Neuronal stem cell (in vitro differentiated cells): ENCODE measurements at regions not wholly inside any gene's neighbourhood (a gene's known extent, or its start where the extent isn't known, plus 50 kb on each side); places are given as distances from the start of the nearest gene placed in this dataset.
A peak's percentile ranks its signal among the peaks of the same experiment; 100 is the strongest.

Experiments
- DNase-seq: peaks from one replicate; pipeline ENCODE4 v3.0.0-alpha.2; 2013; ENCODE audit warnings: low spot score
- H2AFZ ChIP-seq: one replicate; pipeline ENCODE4 v1.6.1; 2013; ENCODE audit warnings: mild to moderate bottlenecking, low read length, inconsistent platforms
- H2AK5ac ChIP-seq: 2 replicates; pipeline ENCODE4 v1.6.1; 2013; ENCODE audit warnings: low read depth, mild to moderate bottlenecking, inconsistent platforms, low read length, moderate library complexity, mixed read lengths
- H2BK120ac ChIP-seq: 2 replicates; pipeline ENCODE4 v1.6.1; 2013; ENCODE audit warnings: low read depth, mild to moderate bottlenecking, inconsistent platforms, low read length, moderate library complexity, mixed read lengths
- H2BK12ac ChIP-seq: one replicate; pipeline ENCODE4 v1.6.1; 2013; ENCODE audit warnings: low read length, inconsistent platforms
- H2BK15ac ChIP-seq: 2 replicates; pipeline ENCODE4 v1.6.1; 2013; ENCODE audit warnings: mild to moderate bottlenecking, low read length, inconsistent platforms, mixed read lengths
- H2BK5ac ChIP-seq: one replicate; pipeline ENCODE4 v1.6.1; 2013; ENCODE audit warnings: inconsistent platforms, mild to moderate bottlenecking, low read length, moderate library complexity
- H3K14ac ChIP-seq: one replicate; pipeline ENCODE4 v1.6.1; 2013; ENCODE audit warnings: low read length, inconsistent platforms
- H3K18ac ChIP-seq: 2 replicates; pipeline ENCODE4 v1.6.1; 2013; ENCODE audit warnings: low read length, inconsistent platforms
- H3K23ac ChIP-seq: 2 replicates; pipeline ENCODE4 v1.6.1; 2013; ENCODE audit warnings: low read depth, mild to moderate bottlenecking, mixed read lengths, low read length, inconsistent platforms; ENCODE audit not compliant: poor library complexity
- H3K27ac ChIP-seq: replicated peaks from 3 replicates; pipeline ENCODE4 v1.5.1; 2013; ENCODE audit warnings: low read length, inconsistent platforms
- H3K27me3 ChIP-seq, 3 experiments: 2 replicates each; pipeline ENCODE4 v1.6.1; 2013; ENCODE audit warnings: low read length in 3 of 3, mild to moderate bottlenecking in 2 of 3, inconsistent platforms in 1 of 3, low read depth in 1 of 3, mixed read lengths in 1 of 3, moderate library complexity in 1 of 3; ENCODE audit not compliant: control insufficient read depth in 3 of 3, insufficient read depth in 3 of 3
- H3K36me3 ChIP-seq, 2 donors: replicated peaks in 1 of 2; 2 replicates each; pipeline ENCODE4 v1.6.1; 2013; ENCODE audit warnings: low read length in 2 of 2; ENCODE audit not compliant: control insufficient read depth in 2 of 2, insufficient read depth in 2 of 2
- H3K4ac ChIP-seq: 2 replicates; pipeline ENCODE4 v1.6.1; 2013; ENCODE audit warnings: inconsistent platforms, mild to moderate bottlenecking, low read length, moderate library complexity
- H3K4me1 ChIP-seq, 2 donors: 1 replicate in 1 of 2; 2 replicates in 1 of 2; pipeline ENCODE4 v1.6.1; 2013; ENCODE audit warnings: low read length in 2 of 2, low read depth in 1 of 2; ENCODE audit not compliant: control insufficient read depth in 2 of 2, insufficient read depth in 1 of 2
- H3K4me2 ChIP-seq: one replicate; pipeline ENCODE4 v1.6.1; 2013; ENCODE audit warnings: mild to moderate bottlenecking, low read length, inconsistent platforms; ENCODE audit not compliant: insufficient read depth, poor library complexity, severe bottlenecking
- H3K4me3 ChIP-seq, 2 donors: 2 replicates each; pipeline ENCODE4 v1.5.1; 2013; ENCODE audit warnings: low read length in 2 of 2, mild to moderate bottlenecking in 2 of 2, inconsistent platforms in 1 of 2, moderate library complexity in 1 of 2
- H3K79me1 ChIP-seq: one replicate; pipeline ENCODE4 v1.6.1; 2013; ENCODE audit warnings: low read depth, mild to moderate bottlenecking, inconsistent platforms, low read length, moderate library complexity
- H3K9ac ChIP-seq: one replicate; pipeline ENCODE4 v1.6.1; 2013; ENCODE audit warnings: mild to moderate bottlenecking, low read depth, low read length, inconsistent platforms; ENCODE audit not compliant: poor library complexity
- H3K9me3 ChIP-seq, 2 donors: replicated peaks in 1 of 2; 2 replicates each; pipeline versions ENCODE3 to v1.6.1; 2013; ENCODE audit warnings: low read length in 2 of 2, mild to moderate bottlenecking in 2 of 2, inconsistent platforms in 1 of 2, low read depth in 1 of 2, mixed read lengths in 1 of 2, moderate library complexity in 1 of 2; ENCODE audit not compliant: control insufficient read depth in 2 of 2, insufficient read depth in 1 of 2
- H4K8ac ChIP-seq: one replicate; pipeline ENCODE4 v1.6.1; 2013; ENCODE audit warnings: low read depth, mild to moderate bottlenecking, inconsistent platforms, low read length, moderate library complexity
- H4K91ac ChIP-seq: one replicate; pipeline ENCODE4 v1.6.1; 2013; ENCODE audit warnings: low read length, low read depth, mild to moderate bottlenecking, inconsistent platforms; ENCODE audit not compliant: poor library complexity
- WGBS, 2 donors: extraction: QIAGEN DNeasy Blood & Tissue Kit; methylation state at CpG; one replicate each; pipeline ENCODE4 v1.1.7; 2013; ENCODE audit warnings: missing lambda C conversion rate in 2 of 2, mixed read lengths in 1 of 2; ENCODE audit not compliant: insufficient read length in 2 of 2, insufficient replicate concordance in 1 of 2; ENCODE audit errors: extremely low coverage in 2 of 2; 5-methylcytosine and 5-hydroxymethylcytosine counted together

GRCh38 chr12:92473564-92473963 lies 229.2 kb upstream of the PLEKHG7 start:
- Histone ChIP-seq H3K9me3 (peaks cover 0 to 10% of the 10 kb centered on the region in 2 donors), H3K79me1 (no peaks in the 10 kb centered on the region), H3K9ac (no peak overlapping the region), H3K18ac (no peak overlapping the region), H4K8ac (no peak overlapping the region), H2AFZ (peak overlapping the region; percentile 37), H2BK12ac (no peak overlapping the region), H3K4me3 (no peak overlapping the region), H3K14ac (no peak overlapping the region), H3K4me1 (peaks cover 3 to 6% of the 10 kb centered on the region in 2 donors), H2BK15ac (no peak overlapping the region), H2BK5ac (no peak overlapping the region), H2AK5ac (no peak overlapping the region), H4K91ac (no peak overlapping the region), H3K36me3 (no peaks in the 10 kb centered on the region), H2BK120ac (no peak overlapping the region), H3K27ac (no peak overlapping the region), H3K4me2 (no peak overlapping the region), H3K4ac (no peak overlapping the region), H3K27me3 (no peaks in the 10 kb centered on the region), H3K23ac (no peak overlapping the region)
- no peak for DNase-seq
- no CpG with 5 or more reads among the region's 2 CpGs for WGBS, 2 donors

GRCh38 chr12:92472201-92472600 lies 230.6 kb upstream of the PLEKHG7 start:
- H3K9me3 ChIP-seq, result peaks cover 0 to 10% of the 10 kb centered on the region in 2 donors
- H3K4me1 ChIP-seq, result peaks cover 3 to 6% of the 10 kb centered on the region in 2 donors
- H2AK5ac ChIP-seq, result no peak overlapping the region
- no peak overlapping the region for H2BK15ac ChIP-seq
- no peak overlapping the region for H2BK120ac ChIP-seq
- H4K8ac ChIP-seq, result no peak overlapping the region
- H3K23ac ChIP-seq, result no peak overlapping the region
- WGBS, 2 donors, result no CpG with 5 or more reads among the region's 2 CpGs
- no peak overlapping the region for H3K4me3 ChIP-seq
- H3K27me3 ChIP-seq, result no peaks in the 10 kb centered on the region
- no peak overlapping the region for H3K18ac ChIP-seq
- no peak overlapping the region for H3K4me2 ChIP-seq
- H4K91ac ChIP-seq, result no peak overlapping the region
- H2BK12ac ChIP-seq, result no peak overlapping the region
- H2BK5ac ChIP-seq, result no peak overlapping the region
- H3K79me1 ChIP-seq, result no peaks in the 10 kb centered on the region
- H3K14ac ChIP-seq, result no peak overlapping the region
- H3K9ac ChIP-seq, result no peak overlapping the region
- no peak overlapping the region for H3K27ac ChIP-seq
- no peak overlapping the region for H3K4ac ChIP-seq
- DNase-seq, result no peak
- H3K36me3 ChIP-seq, result no peaks in the 10 kb centered on the region
- no peak overlapping the region for H2AFZ ChIP-seq

GRCh38 chr12:92471551-92471950 lies 231.2 kb upstream of the PLEKHG7 start:
- Histone ChIP-seq H3K23ac (no peak overlapping the region), H3K14ac (no peak overlapping the region), H3K79me1 (no peaks in the 10 kb centered on the region), H2AK5ac (no peak overlapping the region), H3K18ac (no peak overlapping the region), H3K36me3 (no peaks in the 10 kb centered on the region), H2BK120ac (no peak overlapping the region), H3K4me3 (no peak overlapping the region), H2BK5ac (no peak overlapping the region), H4K8ac (no peak overlapping the region), H3K27me3 (no peaks in the 10 kb centered on the region), H2BK15ac (no peak overlapping the region), H3K9me3 (peaks cover 0 to 7% of the 10 kb centered on the region in 2 donors), H3K4me2 (no peak overlapping the region), H3K4ac (no peak overlapping the region), H3K27ac (no peak overlapping the region), H2AFZ (no peak overlapping the region), H3K9ac (no peak overlapping the region), H3K4me1 (peaks cover 8 to 10% of the 10 kb centered on the region in 2 donors), H4K91ac (no peak overlapping the region), H2BK12ac (no peak overlapping the region)
- no peak for DNase-seq
- WGBS, 2 donors, result no CpG with 5 or more reads among the region's 1 CpG

- Histone ChIP-seq H3K4me2 (no peak overlapping the region), H3K27ac (no peak overlapping the region), H3K4me1 (peaks cover 11 to 13% of the 10 kb centered on the region in 2 donors), H2AFZ (no peak overlapping the region), H4K91ac (no peak overlapping the region), H3K9me3 (peaks cover 0 to 2% of the 10 kb centered on the region in 2 donors), H2BK15ac (no peak overlapping the region), H3K18ac (no peak overlapping the region), H3K14ac (no peak overlapping the region), H2BK5ac (no peak overlapping the region), H3K79me1 (no peaks in the 10 kb centered on the region), H3K9ac (no peak overlapping the region), H2BK120ac (no peak overlapping the region), H3K36me3 (no peaks in the 10 kb centered on the region), H3K27me3 (no peaks in the 10 kb centered on the region), H3K4ac (no peak overlapping the region), H3K23ac (no peak overlapping the region), H4K8ac (no peak overlapping the region), H2AK5ac (no peak overlapping the region), H2BK12ac (no peak overlapping the region), H3K4me3 (no peak overlapping the region)
- WGBS, 2 donors, result no CpG with 5 or more reads among the region's 4 CpGs
- DNase-seq, result no peak
Measured at GRCh38 chr12:92470608-92471021, 232.2 kb upstream of the PLEKHG7 start.
